DOHH2 (cell line): ENCODE measurements at regions not wholly inside any gene's neighbourhood (a gene's known extent, or its start where the extent isn't known, plus 50 kb on each side); places are given as distances from the start of the nearest gene placed in this dataset.

Source experiments
- H3F3A ChIP-seq: fragments of 200-600 bp; sonication (generic), shearing (Covaris generic); 2 replicates; pipeline ENCODE4 v1.6.0; 2016; ENCODE audit warnings: antibody characterized with exemption, mild to moderate bottlenecking; ENCODE audit not compliant: control insufficient read depth, insufficient read depth
- H3K27ac ChIP-seq: fragments of 200-600 bp; sonication (generic); 2 replicates; pipeline ENCODE4 v1.5.1; 2014; ENCODE audit warnings: low read depth, mild to moderate bottlenecking, low read length, moderate library complexity
- H3K27me3 ChIP-seq: fragments of 200-600 bp; sonication (generic); 2 replicates; pipeline ENCODE4 v1.6.1; 2014; ENCODE audit warnings: mild to moderate bottlenecking, low read length, mixed read lengths; ENCODE audit not compliant: control insufficient read depth
- H3K36me3 ChIP-seq: fragments of 200-600 bp; sonication (generic); 2 replicates; pipeline ENCODE4 v1.6.1; 2014; ENCODE audit warnings: mild to moderate bottlenecking, low read length, moderate library complexity, mixed read lengths; ENCODE audit not compliant: control insufficient read depth
- H3K4me1 ChIP-seq: fragments of 200-600 bp; sonication (generic); 2 replicates; pipeline ENCODE4 v1.6.1; 2014; ENCODE audit warnings: mild to moderate bottlenecking, low read length, mixed read lengths; ENCODE audit not compliant: control insufficient read depth
- H3K4me2 ChIP-seq: fragments of 200-600 bp; sonication (generic); 2 replicates; pipeline ENCODE4 v1.6.0; 2014; ENCODE audit warnings: mild to moderate bottlenecking, low read length, moderate library complexity
- H3K4me3 ChIP-seq: fragments of 200-600 bp; sonication (generic); 2 replicates; pipeline ENCODE4 v1.5.1; 2014; ENCODE audit warnings: mild to moderate bottlenecking, low read length, mixed read lengths
- H3K79me2 ChIP-seq: fragments of 200-600 bp; sonication (generic); 2 replicates; pipeline ENCODE4 v1.6.1; 2014; ENCODE audit warnings: mild to moderate bottlenecking, low read length, mixed read lengths; ENCODE audit not compliant: control insufficient read depth
- H3K9me2 ChIP-seq: fragments of 200-600 bp; sonication (generic); replicated peaks from 2 replicates; pipeline ENCODE4 v1.6.1; 2014; ENCODE audit warnings: mild to moderate bottlenecking, low read length, mixed read lengths; ENCODE audit not compliant: control insufficient read depth
- H3K9me3 ChIP-seq: fragments of 200-600 bp; sonication (generic); 2 replicates; pipeline ENCODE4 v1.6.1; 2014; ENCODE audit warnings: antibody characterized with exemption, low read length, mixed read lengths; ENCODE audit not compliant: control insufficient read depth, insufficient read depth
- H4K20me1 ChIP-seq: fragments of 200-600 bp; sonication (generic); 2 replicates; pipeline ENCODE4 v1.6.0; 2014; ENCODE audit warnings: low read depth, mild to moderate bottlenecking, antibody characterized with exemption, low read length, moderate library complexity; ENCODE audit not compliant: control insufficient read depth, insufficient read depth
- EZH2phosphoT487 ChIP-seq: fragments of 200-600 bp; sonication (generic); IDR thresholded peaks from 2 replicates; pipeline ENCODE4 v1.6.1; 2017; ENCODE audit warnings: borderline replicate concordance, mild to moderate bottlenecking, antibody characterized with exemption, low read length, moderate library complexity, mixed read lengths
- TF ChIP-seq, protein P1 (sequence below): fragments of 200-600 bp; sonication (generic); IDR thresholded peaks from one replicate; pipeline ENCODE4 v1.5.1; 2014; ENCODE audit warnings: antibody characterized with exemption, mild to moderate bottlenecking, low read depth, low read length; ENCODE audit not compliant: poor library complexity, severe bottlenecking

DNA sequence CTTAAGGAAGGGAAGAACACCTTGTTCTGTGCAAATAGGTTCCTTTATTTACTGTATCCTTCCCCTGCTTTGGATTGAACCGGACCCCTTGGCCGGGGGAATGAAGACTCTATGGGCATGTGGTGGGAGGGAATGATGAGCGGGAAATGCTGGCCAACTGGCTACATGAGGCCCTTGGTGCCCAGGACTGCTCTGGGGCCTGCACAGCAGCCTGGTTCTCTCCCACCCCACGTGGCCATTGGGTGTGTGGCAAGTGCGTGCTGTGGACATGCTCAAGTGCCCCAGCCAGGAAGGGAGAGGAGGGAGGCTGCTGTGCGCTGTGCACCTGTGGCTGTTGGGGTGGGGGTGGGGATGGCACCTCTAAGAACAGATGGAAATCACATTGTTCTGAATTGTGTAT lies 917.0 kb upstream of the GHITM start:
- Histone ChIP-seq H3K4me1 (no peaks in the 10 kb centered on the region), H3K36me3 (no peaks in the 10 kb centered on the region), H3K27me3 (no peaks in the 10 kb centered on the region), H3K4me2 (no peak overlapping the region), H4K20me1 (no peaks in the 10 kb centered on the region), H3K9me2 (no peaks in the 10 kb centered on the region), H3K9me3 (no peaks in the 10 kb centered on the region), H3F3A (no peaks in the 10 kb centered on the region), H3K4me3 (no peak overlapping the region), H3K27ac (no peak overlapping the region), H3K79me2 (no peaks in the 10 kb centered on the region)
- no peak for TF ChIP-seq EZH2phosphoT487
- TF ChIP-seq, protein P1, sequence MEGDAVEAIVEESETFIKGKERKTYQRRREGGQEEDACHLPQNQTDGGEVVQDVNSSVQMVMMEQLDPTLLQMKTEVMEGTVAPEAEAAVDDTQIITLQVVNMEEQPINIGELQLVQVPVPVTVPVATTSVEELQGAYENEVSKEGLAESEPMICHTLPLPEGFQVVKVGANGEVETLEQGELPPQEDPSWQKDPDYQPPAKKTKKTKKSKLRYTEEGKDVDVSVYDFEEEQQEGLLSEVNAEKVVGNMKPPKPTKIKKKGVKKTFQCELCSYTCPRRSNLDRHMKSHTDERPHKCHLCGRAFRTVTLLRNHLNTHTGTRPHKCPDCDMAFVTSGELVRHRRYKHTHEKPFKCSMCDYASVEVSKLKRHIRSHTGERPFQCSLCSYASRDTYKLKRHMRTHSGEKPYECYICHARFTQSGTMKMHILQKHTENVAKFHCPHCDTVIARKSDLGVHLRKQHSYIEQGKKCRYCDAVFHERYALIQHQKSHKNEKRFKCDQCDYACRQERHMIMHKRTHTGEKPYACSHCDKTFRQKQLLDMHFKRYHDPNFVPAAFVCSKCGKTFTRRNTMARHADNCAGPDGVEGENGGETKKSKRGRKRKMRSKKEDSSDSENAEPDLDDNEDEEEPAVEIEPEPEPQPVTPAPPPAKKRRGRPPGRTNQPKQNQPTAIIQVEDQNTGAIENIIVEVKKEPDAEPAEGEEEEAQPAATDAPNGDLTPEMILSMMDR: no peak

GRCh38 chr10:83222832-83223742 lies 916.2 kb upstream of the GHITM start:
- Histone ChIP-seq H3K4me3 (no peak overlapping the region), H3F3A (no peaks in the 10 kb centered on the region), H3K79me2 (no peaks in the 10 kb centered on the region), H3K27ac (no peak overlapping the region), H3K9me2 (no peaks in the 10 kb centered on the region), H4K20me1 (no peaks in the 10 kb centered on the region), H3K4me2 (no peak overlapping the region), H3K4me1 (no peaks in the 10 kb centered on the region), H3K9me3 (no peaks in the 10 kb centered on the region), H3K36me3 (no peaks in the 10 kb centered on the region), H3K27me3 (no peaks in the 10 kb centered on the region)
- TF ChIP-seq EZH2phosphoT487: no peak
- TF ChIP-seq, protein P1: no peak

- no peaks in the 10 kb centered on the region for H3F3A ChIP-seq
- H3K4me2 ChIP-seq: no peak overlapping the region
- H3K4me1 ChIP-seq: no peaks in the 10 kb centered on the region
- no peaks in the 10 kb centered on the region for H3K36me3 ChIP-seq
- no peaks in the 10 kb centered on the region for H3K79me2 ChIP-seq
- H3K27ac ChIP-seq: no peak overlapping the region
- no peaks in the 10 kb centered on the region for H4K20me1 ChIP-seq
- no peaks in the 10 kb centered on the region for H3K9me2 ChIP-seq
- no peaks in the 10 kb centered on the region for H3K27me3 ChIP-seq
- no peak overlapping the region for H3K4me3 ChIP-seq
- no peaks in the 10 kb centered on the region for H3K9me3 ChIP-seq
- TF ChIP-seq, protein P1: no peak
- TF ChIP-seq EZH2phosphoT487: no peak
These were observed 913.5 kb upstream of the GHITM start for GRCh38 chr10:83225781-83226180.
